WTC11 (cell line): ENCODE measurements at regions not wholly inside any gene's neighbourhood (a gene's known extent, or its start where the extent isn't known, plus 50 kb on each side); places are given as distances from the start of the nearest gene placed in this dataset.

Experiments used
- FOXJ3 ChIP-seq: sonication (generic); formaldehyde crosslinking; IDR thresholded peaks from 2 replicates; pipeline ENCODE4 v1.9.0; 2021; ENCODE audit warnings: missing genetic modification reagents, mild to moderate bottlenecking, borderline replicate concordance
- KAT7 ChIP-seq: sonication (generic); formaldehyde crosslinking; IDR thresholded peaks from 2 replicates; pipeline ENCODE4 v1.8.1; 2023; ENCODE audit warnings: missing genetic modification reagents, mild to moderate bottlenecking, borderline replicate concordance
- SP1 ChIP-seq: sonication (generic); formaldehyde crosslinking; conservative IDR thresholded peaks from 2 replicates; pipeline ENCODE4 v1.8.1; 2022; ENCODE audit warnings: missing genetic modification reagents
- TP53 ChIP-seq: sonication (generic); formaldehyde crosslinking; IDR thresholded peaks from 2 replicates; pipeline ENCODE4 v1.8.1; 2023; ENCODE audit warnings: mild to moderate bottlenecking, missing genetic modification reagents
- ZNF532 ChIP-seq: fragments of 250-450 bp; sonication (Bioruptor Pico); IDR thresholded peaks from 2 replicates; pipeline ENCODE4 v1.9.0; 2021; ENCODE audit warnings: mild to moderate bottlenecking, borderline replicate concordance
- TF ChIP-seq, protein P1 (sequence below): fragments of 200-600 bp; IDR thresholded peaks from 2 replicates; pipeline ENCODE4 v1.8.0; 2022; ENCODE audit warnings: antibody characterized with exemption
- TF ChIP-seq, protein P2 (sequence below): sonication (generic); formaldehyde crosslinking; IDR thresholded peaks from 2 replicates; pipeline ENCODE4 v1.8.1; 2023; ENCODE audit warnings: mild to moderate bottlenecking, missing genetic modification reagents, moderate library complexity

- TF ChIP-seq SP1 = no peak
- TF ChIP-seq, protein P1, sequence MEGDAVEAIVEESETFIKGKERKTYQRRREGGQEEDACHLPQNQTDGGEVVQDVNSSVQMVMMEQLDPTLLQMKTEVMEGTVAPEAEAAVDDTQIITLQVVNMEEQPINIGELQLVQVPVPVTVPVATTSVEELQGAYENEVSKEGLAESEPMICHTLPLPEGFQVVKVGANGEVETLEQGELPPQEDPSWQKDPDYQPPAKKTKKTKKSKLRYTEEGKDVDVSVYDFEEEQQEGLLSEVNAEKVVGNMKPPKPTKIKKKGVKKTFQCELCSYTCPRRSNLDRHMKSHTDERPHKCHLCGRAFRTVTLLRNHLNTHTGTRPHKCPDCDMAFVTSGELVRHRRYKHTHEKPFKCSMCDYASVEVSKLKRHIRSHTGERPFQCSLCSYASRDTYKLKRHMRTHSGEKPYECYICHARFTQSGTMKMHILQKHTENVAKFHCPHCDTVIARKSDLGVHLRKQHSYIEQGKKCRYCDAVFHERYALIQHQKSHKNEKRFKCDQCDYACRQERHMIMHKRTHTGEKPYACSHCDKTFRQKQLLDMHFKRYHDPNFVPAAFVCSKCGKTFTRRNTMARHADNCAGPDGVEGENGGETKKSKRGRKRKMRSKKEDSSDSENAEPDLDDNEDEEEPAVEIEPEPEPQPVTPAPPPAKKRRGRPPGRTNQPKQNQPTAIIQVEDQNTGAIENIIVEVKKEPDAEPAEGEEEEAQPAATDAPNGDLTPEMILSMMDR = no peak
- no peak for TF ChIP-seq TP53 (CRISPR knock-in tag)
- no peak for TF ChIP-seq ZNF532 (CRISPR knock-in tag)
- no peak for TF ChIP-seq KAT7 (CRISPR knock-in tag)
- TF ChIP-seq, protein P2, sequence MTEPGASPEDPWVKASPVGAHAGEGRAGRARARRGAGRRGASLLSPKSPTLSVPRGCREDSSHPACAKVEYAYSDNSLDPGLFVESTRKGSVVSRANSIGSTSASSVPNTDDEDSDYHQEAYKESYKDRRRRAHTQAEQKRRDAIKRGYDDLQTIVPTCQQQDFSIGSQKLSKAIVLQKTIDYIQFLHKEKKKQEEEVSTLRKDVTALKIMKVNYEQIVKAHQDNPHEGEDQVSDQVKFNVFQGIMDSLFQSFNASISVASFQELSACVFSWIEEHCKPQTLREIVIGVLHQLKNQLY = no peak
- no peak for TF ChIP-seq FOXJ3 (CRISPR knock-in tag)
These were observed 336.5 kb downstream of the CRPPA start for GRCh38 chr7:16084875-16085274.
